ENCODE measurements at regions not wholly inside any gene's neighbourhood (a gene's known extent, or its start where the extent isn't known, plus 50 kb on each side); places are given as distances from the start of the nearest gene placed in this dataset.

DNA sequence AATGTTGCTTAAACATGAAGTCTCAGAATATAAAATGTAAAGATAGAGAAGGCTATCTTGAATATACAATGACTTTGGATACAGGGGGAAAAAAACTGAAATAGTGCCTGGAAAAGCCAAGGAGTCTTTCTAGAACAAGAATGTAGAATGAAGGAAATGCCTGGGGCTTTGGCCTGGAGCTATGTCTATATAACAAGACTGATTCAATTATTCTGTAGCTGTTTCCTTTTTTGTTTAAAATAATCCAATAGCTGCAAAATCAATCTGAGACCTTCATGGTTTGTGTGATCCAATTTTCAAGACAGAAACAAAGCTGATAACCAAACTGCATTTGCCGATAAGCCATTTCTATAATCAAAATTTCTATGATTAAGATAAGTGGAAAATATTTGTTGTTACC, 530.9 kb upstream of the NBEA start:
- DNase-seq: no peak
- no peaks in the 10 kb centered on the region for H3K27me3 Mint-ChIP-seq
- ATAC-seq (ENCODE audit: poor library complexity): no peak
- no peaks in the 10 kb centered on the region for H3K36me3 ChIP-seq (ENCODE audit: insufficient read depth, low read length)
- H3K9me3 Mint-ChIP-seq: peaks cover 4% of the 10 kb centered on the region
- H3K27ac ChIP-seq (ENCODE audit: low read depth in 1 of 2, low read length in 2 of 2): no peak overlapping the region
- no peaks in the 10 kb centered on the region for H3K36me3 Mint-ChIP-seq (ENCODE audit: low read depth)
- CTCF ChIA-PET: no interaction called here
- no peak overlapping the region for H3K27ac Mint-ChIP-seq
- intact Hi-C loops (cut with DNase I, micrococcal nuclease): no loop called here
- POLR2A ChIA-PET: no interaction called here
- no peaks in the 10 kb centered on the region for H3K4me1 Mint-ChIP-seq (ENCODE audit: low read depth)
- no peaks in the 10 kb centered on the region for H3K9me3 ChIP-seq (ENCODE audit: control insufficient read depth in 1 of 2, insufficient read depth in 1 of 2, low read length in 2 of 2)
- H3K4me3 ChIP-seq (ENCODE audit: low read length): no peak overlapping the region
- no peak for TF ChIP-seq CTCF (IDR thresholded peaks at IDR 0.05)
- no peak overlapping the region for H3K4me3 Mint-ChIP-seq
- no peaks in the 10 kb centered on the region for H3K27me3 ChIP-seq (ENCODE audit: control insufficient read depth in 1 of 2, insufficient read depth in 2 of 2, low read length in 2 of 2)
- H3K4me1 ChIP-seq (ENCODE audit: insufficient read depth, low read length): no peaks in the 10 kb centered on the region

- Mint-ChIP-seq H3K4me3 (no peak overlapping the region), H3K4me1 (ENCODE audit: low read depth) (no peaks in the 10 kb centered on the region)
Measured at GRCh38 chr13:34411894-34412293, 530.2 kb upstream of the NBEA start.

GRCh38 chr13:34412295-34412694, 529.8 kb upstream of the NBEA start:
- no peaks in the 10 kb centered on the region for H3K4me1 ChIP-seq (ENCODE audit: insufficient read depth, low read length)
- H3K4me1 Mint-ChIP-seq (ENCODE audit: low read depth): no peaks in the 10 kb centered on the region
- H3K4me3 ChIP-seq (ENCODE audit: low read length): no peak overlapping the region
- H3K27ac Mint-ChIP-seq: no peak overlapping the region
- no peak for TF ChIP-seq CTCF (IDR thresholded peaks at IDR 0.05)
- DNase-seq (no peak), ATAC-seq (ENCODE audit: poor library complexity) (no peak)
- ChIA-PET CTCF (no interaction called here), POLR2A (no interaction called here)
- H3K9me3 ChIP-seq (ENCODE audit: control insufficient read depth in 1 of 2, insufficient read depth in 1 of 2, low read length in 2 of 2): peaks cover 0 to 4% of the 10 kb centered on the region in 2 experiments
- no peaks in the 10 kb centered on the region for H3K36me3 ChIP-seq (ENCODE audit: insufficient read depth, low read length)
- H3K27me3 ChIP-seq (ENCODE audit: control insufficient read depth in 1 of 2, insufficient read depth in 2 of 2, low read length in 2 of 2): no peaks in the 10 kb centered on the region
- no peaks in the 10 kb centered on the region for H3K36me3 Mint-ChIP-seq (ENCODE audit: low read depth)
- H3K4me3 Mint-ChIP-seq: no peak overlapping the region
- intact Hi-C loops (cut with DNase I, micrococcal nuclease): no loop called here
- no peaks in the 10 kb centered on the region for H3K27me3 Mint-ChIP-seq
- no peak overlapping the region for H3K27ac ChIP-seq (ENCODE audit: low read depth in 1 of 2, low read length in 2 of 2)
- peaks cover 4% of the 10 kb centered on the region for H3K9me3 Mint-ChIP-seq

More at GRCh38 chr13:34411894-34412293, 530.2 kb upstream of the NBEA start:
- DNase-seq: no peak
- Histone ChIP-seq H3K27ac (ENCODE audit: low read depth in 1 of 2, low read length in 2 of 2) (no peak overlapping the region), H3K4me3 (ENCODE audit: low read length) (no peak overlapping the region), H3K4me1 (ENCODE audit: insufficient read depth, low read length) (no peaks in the 10 kb centered on the region), H3K9me3 (ENCODE audit: control insufficient read depth in 1 of 2, insufficient read depth in 1 of 2, low read length in 2 of 2) (no peaks in the 10 kb centered on the region), H3K36me3 (ENCODE audit: insufficient read depth, low read length) (no peaks in the 10 kb centered on the region), H3K27me3 (ENCODE audit: control insufficient read depth in 1 of 2, insufficient read depth in 2 of 2, low read length in 2 of 2) (no peaks in the 10 kb centered on the region)
- no peak for TF ChIP-seq CTCF (IDR thresholded peaks at IDR 0.05)
- Mint-ChIP-seq H3K27me3 (no peaks in the 10 kb centered on the region), H3K9me3 (peaks cover 4% of the 10 kb centered on the region), H3K27ac (no peak overlapping the region), H3K36me3 (ENCODE audit: low read depth) (no peaks in the 10 kb centered on the region)
- POLR2A ChIA-PET: no interaction called here
- no peak for ATAC-seq (ENCODE audit: poor library complexity)
- CTCF ChIA-PET: no interaction called here
- intact Hi-C loops (cut with DNase I, micrococcal nuclease): no loop called here
